Right lobe of liver (tissue), 4 donors: ENCODE measurements at regions not wholly inside any gene's neighbourhood (a gene's known extent, or its start where the extent isn't known, plus 50 kb on each side); places are given as distances from the start of the nearest gene placed in this dataset.

Source experiments
- CTCF ChIP-seq, 4 donors: fragments of 200-600 bp in 3 of 4; fragments of 450-650 bp in 1 of 4; IDR thresholded peaks; one replicate each; pipeline versions ENCODE4 v1.5.1 to v1.8.0; 2016 to 2022; ENCODE audit warnings: antibody characterized with exemption in 4 of 4, mild to moderate bottlenecking in 2 of 4
- POLR2A ChIP-seq: fragments of 450-650 bp; IDR thresholded peaks from one replicate; pipeline ENCODE4 v1.6.1; 2017; ENCODE audit warnings: antibody characterized with exemption, mild to moderate bottlenecking
- donor health status: DM: no; HTN: no; CAD: no.
- donor health status: DM: no; HTN: no; CAD: no.
- donor health status: DM: no; HTN: yes; CAD: no.

- TF ChIP-seq CTCF (IDR thresholded peaks at IDR 0.05), result no peak
- no peak for TF ChIP-seq POLR2A
These were observed 327.5 kb upstream of the FRG1 start for GRCh38 chr4:189613207-189613606.
